Ureter (tissue), 1 donor: ENCODE measurements at regions not wholly inside any gene's neighbourhood (a gene's known extent, or its start where the extent isn't known, plus 50 kb on each side); places are given as distances from the start of the nearest gene placed in this dataset.

Experiments used
- DNase-seq: peaks from one replicate; pipeline ENCODE4 v3.0.0-alpha.2; 2020; ENCODE audit warnings: low spot score
- donor health status: DM: yes; HTN: yes; CAD: no.

DNA sequence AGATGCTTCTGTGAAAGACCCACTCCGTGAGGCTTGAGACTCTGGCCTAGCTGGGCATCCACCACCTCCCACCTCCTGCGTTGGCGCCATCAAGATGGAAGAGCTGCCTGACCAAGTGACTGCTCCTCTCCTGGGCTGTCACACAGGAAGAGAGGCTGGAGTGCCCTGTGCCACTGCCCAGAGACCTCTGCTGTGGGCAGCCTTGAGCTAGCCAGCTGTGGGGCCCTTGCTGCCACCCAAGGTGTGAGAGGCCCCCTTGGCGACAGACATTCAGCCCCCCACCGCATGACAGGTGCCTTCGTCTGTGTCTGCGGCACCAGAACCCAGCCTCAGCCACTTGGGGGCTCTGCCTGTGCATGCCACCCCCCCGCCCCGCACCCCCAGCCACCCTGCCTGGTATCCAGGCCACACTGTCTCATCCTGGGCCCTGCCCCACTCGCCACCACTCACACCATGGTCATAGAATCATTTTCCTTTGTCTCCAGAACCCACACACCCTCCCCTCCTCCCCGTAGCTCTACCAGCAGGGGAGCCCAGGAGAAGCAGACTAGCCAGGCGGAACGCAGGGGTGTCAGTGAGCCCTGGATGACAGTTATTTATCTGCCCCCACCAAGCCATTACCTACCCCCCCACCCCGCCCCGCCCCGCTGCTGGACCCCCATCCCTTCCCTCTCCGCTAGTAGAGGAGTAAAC, 120.9 kb upstream of the LHX1 start:
- no peak for DNase-seq

DNA sequence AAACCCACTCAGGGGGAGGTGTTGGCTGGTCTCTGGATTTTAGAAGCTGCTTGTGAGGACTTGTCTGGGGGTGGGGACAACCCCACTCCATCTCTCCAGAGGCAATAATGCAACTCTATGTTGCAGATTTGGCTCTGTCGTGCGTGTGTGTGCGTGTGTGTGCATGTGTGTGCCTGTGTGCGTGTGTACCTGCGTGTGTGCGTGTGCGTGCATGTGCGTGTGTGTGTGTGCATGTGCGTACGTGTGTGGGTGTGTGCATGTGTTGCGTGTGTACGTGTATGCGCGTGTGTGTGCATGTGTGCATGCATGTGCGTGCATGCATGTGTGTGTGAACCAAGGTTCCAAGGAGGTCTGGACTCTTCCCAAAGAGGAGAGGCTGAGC, 120.4 kb upstream of the LHX1 start:
- DNase-seq, result no peak

DNA sequence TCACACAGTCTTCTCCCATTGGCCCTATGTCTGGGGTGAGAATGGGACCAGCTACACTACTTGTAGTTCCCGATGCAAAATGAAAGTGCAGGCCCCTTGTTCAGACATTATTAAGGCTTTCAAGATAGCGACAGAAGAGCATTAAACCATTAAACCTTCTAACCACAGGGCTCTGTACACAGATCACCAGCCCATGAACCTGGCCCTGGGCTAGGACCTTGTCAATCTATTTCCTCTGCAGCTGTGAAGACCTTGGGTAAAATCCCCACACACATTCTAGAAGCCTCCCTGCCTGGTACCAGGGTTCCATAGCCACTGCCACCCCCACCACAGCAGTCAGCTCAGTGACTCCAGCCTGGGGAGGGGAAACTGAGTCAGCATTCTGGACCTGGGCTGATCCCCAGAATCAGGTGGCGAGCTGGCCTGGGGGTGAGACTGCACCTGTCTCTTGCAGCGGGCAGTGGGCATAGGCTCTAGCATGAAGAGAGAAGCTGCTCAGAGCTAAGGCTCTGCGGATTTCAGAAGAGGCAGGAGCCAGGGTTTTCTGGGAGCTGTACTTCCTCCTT, 119.7 kb upstream of the LHX1 start:
- DNase-seq, result no peak

DNA sequence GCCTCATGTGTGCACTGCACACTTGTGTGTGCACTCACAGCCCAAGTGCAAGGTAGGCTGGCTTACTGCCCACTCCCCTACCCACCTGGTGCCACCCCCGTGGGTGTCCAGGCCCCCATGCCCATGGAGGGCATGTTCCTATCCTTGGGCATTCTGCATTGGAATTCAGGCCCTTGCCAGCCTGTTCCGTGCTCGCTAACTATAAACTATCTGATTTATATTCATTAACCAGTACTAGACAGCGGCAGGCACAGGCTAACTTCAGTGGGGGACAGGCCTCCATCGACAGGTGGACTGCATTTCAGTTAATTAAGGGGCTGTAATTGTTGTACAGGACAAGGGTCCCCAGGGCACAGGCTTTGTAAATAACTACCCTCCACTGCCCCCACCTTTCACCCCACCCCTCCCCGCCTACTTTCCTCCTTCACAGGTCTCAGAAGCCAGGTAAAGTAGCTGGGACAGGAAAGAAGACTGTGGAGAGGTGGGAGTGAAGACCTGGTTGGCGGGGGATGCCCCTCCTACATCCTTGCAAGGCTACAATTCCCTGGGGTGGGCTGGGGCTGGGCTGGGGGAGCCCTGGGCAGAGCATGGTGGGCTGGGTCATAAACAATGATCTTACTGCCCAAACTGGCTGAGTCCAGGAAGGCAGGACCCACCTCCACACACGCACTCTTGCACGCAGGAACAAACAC, 119.0 kb upstream of the LHX1 start:
- no peak for DNase-seq

DNA sequence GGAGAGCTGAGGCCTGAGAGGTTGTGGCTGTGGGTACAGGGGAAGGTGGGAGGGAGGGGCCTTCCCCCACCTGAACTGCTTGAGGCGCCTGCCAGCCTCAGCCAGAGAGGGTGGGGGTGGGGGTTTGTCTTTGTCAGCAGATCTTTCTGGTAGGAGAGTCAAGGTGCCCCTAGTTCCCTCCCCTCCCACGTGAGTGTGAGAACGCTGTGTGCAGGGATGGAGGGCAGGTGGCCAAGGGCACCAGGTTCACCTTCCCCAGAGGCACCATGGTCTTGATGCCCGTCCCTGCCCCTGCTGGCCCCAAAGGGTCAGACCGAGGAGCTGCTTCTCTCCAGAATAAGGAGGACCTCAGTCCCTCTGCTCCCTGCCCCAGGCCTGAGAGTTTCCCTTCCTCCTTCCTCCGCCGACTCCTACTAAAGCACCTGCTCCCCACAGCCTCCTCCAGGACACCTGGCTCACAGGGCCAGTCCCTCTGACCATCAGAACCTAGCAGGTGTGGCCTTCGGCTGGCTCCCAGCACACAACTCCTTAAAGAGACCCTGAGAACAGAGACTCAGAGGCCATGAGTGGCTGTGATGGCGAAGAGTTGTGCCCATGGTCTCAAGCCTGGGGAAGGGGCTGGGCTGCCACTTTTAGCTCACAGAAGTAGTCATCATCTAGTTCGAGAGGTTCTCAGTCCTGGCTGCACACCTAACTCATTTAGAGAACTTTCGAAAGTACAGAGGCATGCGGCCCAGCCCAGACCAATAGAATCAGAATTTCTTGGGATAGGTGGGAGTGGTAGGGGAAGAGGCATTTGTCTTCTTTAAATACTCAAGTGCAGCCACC, 113.2 kb upstream of the LHX1 start:
- DNase-seq, result no peak

DNA sequence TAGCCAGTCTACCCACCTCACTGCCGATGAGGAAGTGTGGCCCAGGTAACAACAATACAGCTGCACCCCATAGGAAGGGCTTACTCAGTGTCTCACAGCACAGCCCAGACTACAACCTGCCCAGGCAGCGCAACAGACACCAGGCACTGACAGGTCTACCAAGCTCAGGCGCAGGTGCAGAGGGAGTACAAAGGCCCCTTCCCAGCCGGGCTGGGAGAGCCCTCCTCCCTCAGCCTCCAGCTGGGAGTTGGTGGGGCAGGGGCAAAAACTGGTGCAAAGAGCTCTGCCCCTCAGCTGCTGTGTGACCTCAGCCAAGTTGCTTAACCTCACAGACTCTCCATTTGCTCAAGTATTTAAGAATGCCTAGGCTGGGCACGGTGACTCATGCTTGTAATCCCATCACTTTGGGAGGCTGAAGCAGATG, 112.6 kb upstream of the LHX1 start:
- no peak for DNase-seq

DNA sequence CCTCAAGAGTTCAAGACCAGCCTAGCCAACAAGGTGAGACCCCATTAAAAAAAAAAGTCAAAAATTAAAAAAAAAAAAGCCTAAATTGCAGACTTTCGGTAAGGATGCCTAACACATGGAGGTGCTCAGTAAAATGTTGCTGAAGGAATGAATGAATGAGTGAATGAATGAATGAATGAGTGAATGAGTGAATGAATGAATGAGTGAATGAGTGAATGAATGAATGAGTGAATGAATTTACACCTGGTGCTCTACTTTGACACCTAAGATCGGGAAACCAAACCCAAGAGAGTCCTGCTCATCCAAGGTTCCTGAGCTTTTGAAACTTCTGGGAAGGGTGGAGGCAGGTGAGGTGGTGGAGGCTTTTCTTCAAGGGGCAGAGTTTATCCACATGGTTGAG, 112.2 kb upstream of the LHX1 start:
- no peak for DNase-seq

DNA sequence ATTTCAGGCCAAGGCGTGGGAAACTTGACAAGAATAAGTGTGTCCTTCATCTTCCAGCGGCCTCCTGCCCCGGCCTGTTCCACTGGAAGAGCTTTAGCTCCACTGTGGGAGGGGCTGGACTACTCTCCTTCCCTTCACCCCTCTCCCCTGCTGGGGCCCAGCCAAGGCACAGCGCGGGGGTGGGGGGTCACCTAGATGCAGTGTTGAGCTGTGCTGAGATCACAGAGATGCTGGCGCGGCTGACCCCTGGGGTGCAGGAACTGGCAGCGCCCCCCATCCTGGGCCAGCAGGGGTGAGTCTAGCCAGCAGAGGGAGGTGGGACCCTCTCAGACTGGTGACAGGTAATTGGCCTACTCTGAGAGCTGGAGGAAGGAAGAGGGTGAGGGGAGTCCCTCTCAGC, 111.8 kb upstream of the LHX1 start:
- no peak for DNase-seq

DNA sequence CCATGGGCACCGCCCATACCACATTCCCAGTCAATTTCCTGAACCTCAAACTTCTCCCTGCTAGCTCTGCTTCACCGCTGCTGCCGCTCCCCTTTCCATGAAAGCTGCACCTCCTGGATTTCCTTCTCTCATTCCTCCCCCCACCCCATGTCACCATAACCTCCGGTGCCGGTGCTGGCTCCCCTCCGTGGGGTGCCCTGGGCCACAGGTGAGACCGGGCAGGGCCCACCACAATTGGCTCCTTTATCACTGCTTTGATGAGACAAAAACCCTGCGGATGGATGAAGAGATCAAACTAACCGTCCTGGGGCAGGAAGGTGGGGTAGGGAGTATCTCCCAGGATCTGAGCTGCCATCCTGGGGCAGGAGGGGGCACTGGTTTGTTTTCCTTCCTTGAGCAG, 111.3 kb upstream of the LHX1 start:
- DNase-seq, result no peak

DNA sequence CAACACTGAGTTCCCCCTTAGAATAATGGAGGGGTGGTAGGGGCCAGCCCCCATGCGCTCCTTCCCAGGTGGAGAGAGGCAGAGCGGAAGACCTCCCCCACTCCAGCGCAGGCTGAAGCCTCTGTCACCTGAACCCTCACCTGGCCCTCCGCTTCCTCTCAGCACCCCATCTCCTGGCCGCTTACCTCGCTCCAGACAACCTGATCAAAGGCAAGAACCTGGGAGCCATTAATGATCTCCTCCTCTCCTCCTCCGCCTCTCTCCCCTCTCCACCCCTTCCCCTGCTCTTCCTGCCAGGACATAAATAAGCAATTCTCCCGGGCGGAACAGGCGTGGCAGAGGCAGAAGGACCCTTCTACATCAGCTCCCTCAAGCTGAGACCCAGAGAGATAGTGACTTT, 110.2 kb upstream of the LHX1 start:
- DNase-seq, result no peak

DNA sequence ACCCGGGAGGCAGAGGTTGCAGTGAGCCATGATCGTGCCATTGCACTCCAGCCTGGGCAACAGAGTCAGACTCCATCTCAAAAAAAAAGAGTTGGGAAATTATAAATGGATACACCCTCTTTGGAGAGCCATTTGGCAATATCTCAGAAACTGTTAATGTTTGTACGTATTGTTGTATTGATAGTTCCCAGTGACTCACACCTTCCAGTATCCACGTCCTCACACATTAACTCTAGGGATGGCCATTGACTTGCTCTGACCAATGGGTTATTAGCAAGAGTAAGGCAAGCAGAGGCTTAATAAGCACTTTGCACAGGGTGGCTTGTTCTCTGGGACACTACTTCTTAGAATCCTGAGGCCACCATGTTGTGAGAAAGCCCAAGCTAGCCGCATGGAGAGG, 107.6 kb upstream of the LHX1 start:
- DNase-seq, result no peak

DNA sequence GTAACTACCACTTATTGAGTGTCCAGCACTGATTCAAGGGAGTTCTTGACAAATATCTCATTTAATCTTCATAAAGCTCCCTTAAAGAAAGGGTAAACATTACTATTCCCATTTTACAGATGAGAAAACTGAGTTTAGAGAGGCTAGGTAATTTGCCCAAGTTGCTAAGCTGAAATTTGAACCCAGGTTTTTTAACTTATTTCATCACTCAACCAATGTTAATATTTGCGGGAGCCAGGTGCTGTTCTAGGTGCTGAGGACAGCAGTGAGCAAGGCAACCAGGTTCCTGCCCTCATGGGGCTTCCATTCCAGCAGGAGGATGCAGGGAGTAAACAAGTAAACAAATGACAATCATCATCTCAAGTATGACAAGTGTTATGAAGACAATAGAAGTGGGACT, 104.0 kb upstream of the LHX1 start:
- DNase-seq, result no peak

DNA sequence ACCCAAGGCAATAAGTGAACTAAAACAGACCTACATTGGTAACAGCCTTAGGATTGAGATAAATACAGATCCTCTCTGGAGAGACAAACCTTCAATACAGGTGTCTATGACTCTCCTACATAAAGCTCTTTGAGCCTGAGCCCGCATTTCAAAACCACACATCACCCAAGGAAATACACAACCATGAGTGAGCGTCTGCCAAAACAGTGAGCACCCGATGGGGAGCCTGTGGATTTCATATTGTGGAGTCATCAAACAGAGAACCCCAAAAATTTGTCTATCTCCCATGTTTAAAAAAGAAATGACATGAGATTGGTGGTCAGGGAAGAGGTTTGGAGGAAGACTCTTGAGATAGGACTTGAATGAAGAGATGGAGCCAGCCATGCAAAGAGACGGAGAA, 102.2 kb upstream of the LHX1 start:
- no peak for DNase-seq

DNA sequence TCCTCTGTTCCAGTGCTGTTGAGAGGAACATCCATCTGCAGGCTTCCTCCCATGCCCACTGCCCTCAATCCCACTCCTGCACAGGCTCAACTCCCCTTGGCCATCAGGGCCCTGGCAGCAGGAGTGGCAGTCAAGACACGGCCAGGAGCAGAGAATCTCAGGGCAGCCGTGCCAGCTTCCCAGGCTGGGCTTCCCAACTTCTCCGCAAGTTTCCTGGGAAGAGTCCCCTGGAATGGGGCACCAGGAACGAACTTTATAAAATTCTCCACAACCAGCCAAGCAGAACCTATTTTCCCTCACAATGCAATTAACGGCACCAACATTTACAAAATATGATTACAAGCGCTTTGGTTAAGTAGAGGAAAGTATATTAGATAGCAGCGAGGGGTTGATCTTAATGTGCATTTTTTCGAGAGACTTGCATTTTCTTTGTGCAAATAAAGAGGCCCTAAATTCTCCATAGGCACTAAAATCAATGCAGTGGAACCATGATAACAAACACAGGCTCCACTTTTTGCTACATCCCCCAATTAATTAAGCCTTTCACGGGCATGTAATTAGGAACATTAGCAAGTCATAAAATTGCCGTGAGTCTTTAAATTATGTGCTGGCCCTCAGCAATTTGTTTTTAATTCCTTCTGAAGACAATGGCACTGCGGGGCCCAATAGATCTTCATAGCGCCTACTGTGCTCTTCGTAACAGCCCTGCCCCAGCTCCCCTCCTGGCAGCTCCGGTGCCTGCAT, 99.9 kb upstream of the LHX1 start:
- no peak for DNase-seq

DNA sequence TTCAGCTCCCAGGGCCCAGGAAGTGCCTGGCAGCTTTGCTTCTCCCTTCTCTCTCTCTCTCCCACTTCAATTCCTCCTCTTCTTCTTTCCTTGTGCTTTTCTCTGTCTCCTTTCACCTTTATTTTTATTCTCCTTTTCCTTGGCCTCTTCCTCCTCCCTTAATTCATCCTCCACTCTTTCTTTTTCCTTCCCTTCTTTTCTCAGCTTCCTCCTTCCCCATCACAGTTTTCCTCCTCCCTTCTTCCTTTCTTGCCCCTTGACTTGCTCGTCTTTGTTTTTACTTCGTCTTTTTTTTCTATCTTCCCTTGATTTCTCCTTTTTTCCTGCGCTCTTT, 99.4 kb upstream of the LHX1 start:
- no peak for DNase-seq

DNA sequence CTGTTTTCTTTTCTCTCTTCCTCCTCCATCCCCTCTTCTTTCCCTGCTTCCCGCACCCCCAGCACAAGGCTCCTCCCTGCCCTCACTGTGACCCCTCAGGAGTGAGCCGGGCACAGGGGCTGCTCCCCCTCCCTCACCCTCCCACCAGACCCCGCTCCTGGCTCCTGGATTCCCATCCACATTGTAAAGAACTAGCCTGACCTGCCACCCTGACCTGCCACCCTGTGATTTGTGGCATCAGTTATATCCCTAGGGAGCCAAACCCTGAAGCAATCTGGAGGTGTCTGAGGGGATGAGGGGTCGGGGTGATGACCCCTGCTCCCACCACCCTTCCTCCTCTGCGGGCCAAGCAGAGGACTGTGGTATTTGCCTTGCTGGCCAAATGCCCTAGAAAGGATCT, 98.0 kb upstream of the LHX1 start:
- no peak for DNase-seq

DNA sequence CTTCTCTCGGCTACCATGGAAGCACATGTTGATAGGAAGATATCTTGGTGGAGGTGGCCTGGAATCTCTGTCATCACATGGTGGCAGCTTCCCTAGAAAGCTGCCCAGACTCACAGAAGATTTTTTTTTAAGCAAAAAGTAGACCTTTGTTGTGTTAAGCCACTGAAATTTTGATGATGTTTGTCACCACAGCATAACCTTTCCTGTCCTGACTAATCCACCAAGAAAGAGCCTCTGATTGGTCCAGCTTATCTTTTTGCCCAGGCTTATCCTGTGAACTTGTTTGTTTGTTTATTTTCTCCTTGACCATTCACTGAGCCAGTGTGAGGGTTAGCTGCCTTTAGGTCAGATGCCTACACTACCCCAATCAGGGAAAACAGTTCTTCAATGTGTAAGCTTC, 96.5 kb upstream of the LHX1 start:
- DNase-seq, result no peak

DNA sequence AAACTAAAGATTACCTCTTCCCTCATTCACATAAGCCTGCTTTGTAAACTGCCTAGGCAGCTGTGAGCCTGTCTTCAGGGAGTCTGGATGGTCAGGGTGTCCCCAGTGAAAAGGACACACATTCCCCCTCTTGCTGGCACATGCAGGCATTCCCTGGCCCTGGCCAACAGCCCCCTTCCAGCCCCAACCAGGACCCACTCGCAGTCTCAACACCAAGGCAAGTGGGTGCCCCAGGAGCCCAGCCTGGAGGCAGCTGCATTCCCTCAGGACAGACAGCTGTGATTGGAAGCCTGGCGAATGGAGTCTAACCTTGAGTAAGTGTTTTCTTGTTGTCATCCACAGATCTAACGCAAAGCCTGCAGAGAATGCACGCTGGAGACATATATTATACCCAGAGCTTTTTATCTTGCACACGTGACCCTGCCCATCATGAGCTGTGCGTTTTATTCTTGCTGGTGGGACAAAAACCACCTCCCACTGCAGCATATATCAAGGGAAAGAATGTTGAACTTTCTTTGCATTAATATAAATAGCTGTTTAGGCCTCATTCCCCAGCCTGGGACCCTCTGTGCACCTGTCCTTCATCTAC, 95.0 kb upstream of the LHX1 start:
- DNase-seq, result no peak

DNA sequence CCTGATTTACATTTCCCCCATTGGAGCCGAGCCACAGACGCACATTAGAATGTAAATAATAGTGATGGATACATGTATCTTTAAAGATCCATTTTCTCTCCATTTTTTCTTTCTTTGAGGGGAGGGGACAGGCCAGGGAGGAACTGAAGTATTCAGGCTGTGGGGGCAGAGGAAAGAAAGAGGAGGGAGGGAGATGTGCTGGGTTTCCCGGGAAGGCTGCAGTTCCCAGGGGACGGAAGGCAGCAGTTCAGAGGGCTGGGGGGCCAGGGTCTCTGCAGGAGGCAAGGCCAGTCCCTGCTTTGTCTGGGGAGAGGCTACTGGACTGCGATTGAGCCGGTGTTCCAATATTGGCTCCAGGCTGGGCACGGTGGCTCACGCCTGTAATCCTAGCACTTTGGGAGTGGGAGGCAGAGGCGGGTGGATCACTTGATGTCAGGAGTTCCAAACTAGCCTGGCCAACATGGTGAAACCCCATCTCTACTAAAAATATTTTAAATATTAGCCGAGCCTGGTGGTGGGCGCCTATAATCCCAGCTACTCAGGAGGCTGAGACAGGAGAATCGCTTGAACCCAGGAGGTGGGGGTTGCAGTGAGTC, 94.2 kb upstream of the LHX1 start:
- no peak for DNase-seq

DNA sequence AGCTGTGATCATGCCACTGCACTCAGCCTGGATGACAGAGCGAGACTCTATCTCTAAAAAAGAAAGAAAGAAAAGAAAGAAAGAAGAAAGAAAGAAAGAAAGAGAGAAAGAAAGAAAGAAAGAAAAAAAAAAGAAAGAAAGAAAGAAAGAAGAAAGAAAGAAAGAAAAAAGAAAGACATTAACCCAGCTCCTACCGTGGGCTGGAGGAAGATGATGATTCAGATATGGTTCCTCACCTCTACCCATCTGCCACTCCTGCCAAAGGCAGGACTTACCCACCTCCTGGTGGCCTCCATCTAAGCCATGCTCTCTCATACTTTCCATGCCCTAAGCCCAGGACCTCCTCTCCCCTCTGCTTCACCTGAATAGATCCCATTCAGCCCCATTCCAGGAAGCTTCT, 93.3 kb upstream of the LHX1 start:
- no peak for DNase-seq

DNA sequence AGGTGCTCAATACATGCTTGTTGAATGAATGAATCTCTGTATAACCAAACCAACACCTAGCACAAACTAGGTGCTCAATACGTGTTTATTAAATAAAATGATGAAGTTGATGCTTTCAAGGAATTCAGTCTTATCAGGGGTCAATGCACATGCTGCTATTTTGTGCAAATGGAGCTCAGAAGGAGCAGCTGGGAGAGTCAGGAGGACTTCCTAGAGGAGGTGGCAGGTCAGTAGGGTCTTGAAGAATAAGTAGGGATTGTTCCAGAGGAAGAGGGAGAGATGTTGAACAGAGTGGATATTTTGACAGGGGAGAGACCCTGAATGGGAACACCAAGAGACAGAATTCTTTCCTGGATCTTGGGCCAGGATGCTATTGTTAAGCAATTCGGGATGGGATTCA, 92.7 kb upstream of the LHX1 start:
- DNase-seq, result no peak
